ENCODE measurements at regions not wholly inside any gene's neighbourhood (a gene's known extent, or its start where the extent isn't known, plus 50 kb on each side); places are given as distances from the start of the nearest gene placed in this dataset.

GRCh38 chr6:156497618-156498017 is 279.6 kb upstream of the ARID1B start:
- H3K9me3 ChIP-seq: no peaks in the 10 kb centered on the region
- H3K4me1 ChIP-seq: no peaks in the 10 kb centered on the region
- H3K36me3 ChIP-seq (replicated peaks in 1 of 2; ENCODE audit: insufficient read depth in 1 of 2, low read depth in 2 of 2): no peaks in the 10 kb centered on the region
- no peak overlapping the region for H3K4me3 ChIP-seq
- ATAC-seq (no peak), DNase-seq (no peak)
- H3K27me3 ChIP-seq: no peaks in the 10 kb centered on the region
- TF ChIP-seq POLR2A (IDR thresholded peaks at IDR 0.05): no peak
- TF ChIP-seq, protein P1, sequence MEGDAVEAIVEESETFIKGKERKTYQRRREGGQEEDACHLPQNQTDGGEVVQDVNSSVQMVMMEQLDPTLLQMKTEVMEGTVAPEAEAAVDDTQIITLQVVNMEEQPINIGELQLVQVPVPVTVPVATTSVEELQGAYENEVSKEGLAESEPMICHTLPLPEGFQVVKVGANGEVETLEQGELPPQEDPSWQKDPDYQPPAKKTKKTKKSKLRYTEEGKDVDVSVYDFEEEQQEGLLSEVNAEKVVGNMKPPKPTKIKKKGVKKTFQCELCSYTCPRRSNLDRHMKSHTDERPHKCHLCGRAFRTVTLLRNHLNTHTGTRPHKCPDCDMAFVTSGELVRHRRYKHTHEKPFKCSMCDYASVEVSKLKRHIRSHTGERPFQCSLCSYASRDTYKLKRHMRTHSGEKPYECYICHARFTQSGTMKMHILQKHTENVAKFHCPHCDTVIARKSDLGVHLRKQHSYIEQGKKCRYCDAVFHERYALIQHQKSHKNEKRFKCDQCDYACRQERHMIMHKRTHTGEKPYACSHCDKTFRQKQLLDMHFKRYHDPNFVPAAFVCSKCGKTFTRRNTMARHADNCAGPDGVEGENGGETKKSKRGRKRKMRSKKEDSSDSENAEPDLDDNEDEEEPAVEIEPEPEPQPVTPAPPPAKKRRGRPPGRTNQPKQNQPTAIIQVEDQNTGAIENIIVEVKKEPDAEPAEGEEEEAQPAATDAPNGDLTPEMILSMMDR (IDR thresholded peaks at IDR 0.05): no peak
- H3K27ac ChIP-seq: no peak overlapping the region
- intact Hi-C loops (cut with DNase I): no loop called here
- WGBS, 2 donors: 61 to 63% methylated on average over 2 of the region's 2 CpGs

DNA sequence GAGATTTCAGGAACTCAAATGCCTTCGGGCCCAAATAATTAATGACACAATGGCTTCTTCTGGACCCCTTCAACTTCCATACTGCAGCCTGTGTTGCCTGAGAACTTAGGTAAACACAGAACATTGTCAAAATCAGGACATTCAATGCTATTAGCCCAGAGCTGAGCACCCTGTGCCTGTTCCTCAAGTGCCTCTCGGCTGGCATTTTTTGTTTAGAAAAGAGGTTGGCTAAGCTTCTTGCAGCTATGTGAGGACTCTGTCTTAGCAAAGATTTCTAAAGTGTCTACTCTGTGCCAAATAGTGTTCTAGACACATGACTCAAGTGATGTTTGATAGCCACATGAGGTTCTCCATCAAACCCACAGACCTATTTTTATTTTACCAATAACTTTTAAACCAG is 289.3 kb upstream of the ARID1B start:
- Histone ChIP-seq H3K9me3 (no peaks in the 10 kb centered on the region), H3K4me1 (no peaks in the 10 kb centered on the region), H3K4me3 (no peak overlapping the region), H3K27ac (no peak overlapping the region), H3K36me3 (replicated peaks in 1 of 2; ENCODE audit: insufficient read depth in 1 of 2, low read depth in 2 of 2) (no peaks in the 10 kb centered on the region), H3K27me3 (no peaks in the 10 kb centered on the region)
- 73 to 88% methylated on average over 1 to 2 of the region's 2 CpGs for WGBS, 2 donors
- intact Hi-C loops (cut with DNase I): no loop called here
- ATAC-seq (no peak), DNase-seq (no peak)
- no peak for TF ChIP-seq POLR2A (IDR thresholded peaks at IDR 0.05)
- TF ChIP-seq, protein P1 (IDR thresholded peaks at IDR 0.05): no peak

GRCh38 chr6:156485150-156485549 is 292.0 kb upstream of the ARID1B start:
- intact Hi-C loops (cut with DNase I): no loop called here
- TF ChIP-seq POLR2A (IDR thresholded peaks at IDR 0.05): no peak
- TF ChIP-seq, protein P1 (IDR thresholded peaks at IDR 0.05): no peak
- no peaks in the 10 kb centered on the region for H3K27me3 ChIP-seq
- H3K27ac ChIP-seq: no peak overlapping the region
- no peak for DNase-seq
- H3K4me1 ChIP-seq: no peaks in the 10 kb centered on the region
- H3K4me3 ChIP-seq: no peak overlapping the region
- no peak for ATAC-seq
- H3K9me3 ChIP-seq: no peaks in the 10 kb centered on the region
- H3K36me3 ChIP-seq (replicated peaks in 1 of 2; ENCODE audit: insufficient read depth in 1 of 2, low read depth in 2 of 2): no peaks in the 10 kb centered on the region

- no peaks in the 10 kb centered on the region for H3K4me1 ChIP-seq
- no peak for TF ChIP-seq POLR2A (IDR thresholded peaks at IDR 0.05)
- TF ChIP-seq, protein P1 (IDR thresholded peaks at IDR 0.05): no peak
- ATAC-seq (no peak), DNase-seq (no peak)
- 77 to 78% methylated on average over 5 of the region's 5 CpGs for WGBS, 2 donors
- intact Hi-C loops (cut with DNase I): no loop called here
- H3K27me3 ChIP-seq: no peaks in the 10 kb centered on the region
- no peaks in the 10 kb centered on the region for H3K9me3 ChIP-seq
- no peak overlapping the region for H3K4me3 ChIP-seq
- no peaks in the 10 kb centered on the region for H3K36me3 ChIP-seq (replicated peaks in 1 of 2; ENCODE audit: insufficient read depth in 1 of 2, low read depth in 2 of 2)
- no peak overlapping the region for H3K27ac ChIP-seq
Measured at GRCh38 chr6:156474507-156475120, 302.6 kb upstream of the ARID1B start.

GRCh38 chr6:156471000-156471399 is 306.2 kb upstream of the ARID1B start:
- no peak for ATAC-seq
- Histone ChIP-seq H3K27ac (no peak overlapping the region), H3K4me1 (no peaks in the 10 kb centered on the region), H3K27me3 (no peaks in the 10 kb centered on the region), H3K36me3 (replicated peaks in 1 of 2; ENCODE audit: insufficient read depth in 1 of 2, low read depth in 2 of 2) (no peaks in the 10 kb centered on the region), H3K9me3 (no peaks in the 10 kb centered on the region), H3K4me3 (no peak overlapping the region)
- intact Hi-C loops (cut with DNase I): no loop called here
- TF ChIP-seq, protein P1 (IDR thresholded peaks at IDR 0.05): no peak
- TF ChIP-seq POLR2A (IDR thresholded peaks at IDR 0.05): no peak
- no peak for DNase-seq

All from body of pancreas (tissue), 4 donors.